H1 (cell line): ENCODE measurements at regions not wholly inside any gene's neighbourhood (a gene's known extent, or its start where the extent isn't known, plus 50 kb on each side); places are given as distances from the start of the nearest gene placed in this dataset.
A peak's percentile ranks its signal among the peaks of the same experiment; 100 is the strongest.

Experiments used
- CTCF ChIA-PET: fragments of 300-600 bp; sonication (Branson Sonifier 250); formaldehyde crosslinking; loops from one replicate; lab custom pipeline; 2021; ENCODE audit not compliant: partially characterized antibody; lab: Charles Lee
- POLR2A ChIA-PET: fragments of 300-600 bp; sonication (Branson Sonifier 250); formaldehyde crosslinking; loops from one replicate; lab custom pipeline; 2021; ENCODE audit warnings: inconsistent platforms; ENCODE audit not compliant: partially characterized antibody; lab: Charles Lee
- DNase-seq, 2 experiments: peaks; one replicate each; pipeline versions ENCODE4 v3.0.0 to v3.0.0-alpha.2; 2010 to 2022; ENCODE audit warnings: low spot score in 2 of 2, low read depth in 1 of 2, mixed read lengths in 1 of 2
- FAIRE-seq: peaks from 2 replicates; lab custom pipeline; 2011; peaks lifted over from hg19 to GRCh38; lab: Jason Lieb, UNC
- H2AFZ ChIP-seq: 2 replicates; pipeline ENCODE4 v1.8.1; 2012; ENCODE audit warnings: low read length, inconsistent platforms
- H2AK5ac ChIP-seq: 2 replicates; pipeline ENCODE4 v1.6.1; 2013; ENCODE audit warnings: low read depth, low read length
- H2BK120ac ChIP-seq: replicated peaks from 2 replicates; pipeline ENCODE3; 2013; ENCODE audit warnings: low read depth, low read length, inconsistent platforms
- H2BK12ac ChIP-seq: 2 replicates; pipeline ENCODE4 v1.6.1; 2013; ENCODE audit warnings: low read depth, low read length
- H2BK15ac ChIP-seq: 2 replicates; pipeline ENCODE4 v1.6.1; 2013; ENCODE audit warnings: low read length
- H2BK20ac ChIP-seq: 2 replicates; pipeline ENCODE4 v1.6.1; 2013; ENCODE audit warnings: low read length
- H2BK5ac ChIP-seq: 2 replicates; pipeline ENCODE4 v1.6.1; 2013; ENCODE audit warnings: low read depth, low read length
- H3K14ac ChIP-seq: 2 replicates; pipeline ENCODE4 v1.6.1; 2013; ENCODE audit warnings: inconsistent platforms; ENCODE audit not compliant: insufficient read length
- H3K18ac ChIP-seq: 2 replicates; pipeline ENCODE4 v1.6.1; 2013; ENCODE audit warnings: low read length; ENCODE audit errors: extremely low read depth
- H3K23ac ChIP-seq: 2 replicates; pipeline ENCODE4 v1.6.1; 2013; ENCODE audit warnings: inconsistent platforms; ENCODE audit not compliant: insufficient read length
- H3K23me2 ChIP-seq: 2 replicates; pipeline ENCODE4 v1.6.1; 2013; ENCODE audit warnings: low read depth, low read length
- H3K27ac ChIP-seq: 2 replicates; pipeline ENCODE4 v1.6.1; 2011; ENCODE audit warnings: low read depth, low read length, inconsistent platforms
- H3K27me3 ChIP-seq, 4 experiments: replicated peaks in 1 of 4; 1 replicate in 1 of 4; 2 replicates in 3 of 4; pipeline versions ENCODE4 v1.6.1 to v1.8.1; 2011 to 2013; ENCODE audit warnings: low read length in 3 of 4, mild to moderate bottlenecking in 3 of 4, inconsistent platforms in 2 of 4, mixed read lengths in 2 of 4, moderate library complexity in 1 of 4; ENCODE audit not compliant: control insufficient read depth in 3 of 4, insufficient read depth in 3 of 4; ENCODE audit errors: extremely low read depth in 1 of 4
- H3K36me3 ChIP-seq, 4 experiments: 2 replicates each; pipeline versions ENCODE4 v1.6.1 to v1.8.1; 2011 to 2013; ENCODE audit warnings: mild to moderate bottlenecking in 4 of 4, low read length in 3 of 4, moderate library complexity in 2 of 4, control low read depth in 1 of 4, inconsistent platforms in 1 of 4; ENCODE audit not compliant: insufficient read depth in 4 of 4, control insufficient read depth in 2 of 4
- H3K4ac ChIP-seq: replicated peaks from 2 replicates; pipeline ENCODE3; 2013; ENCODE audit warnings: low read length, low read depth, mixed read lengths, inconsistent platforms; ENCODE audit not compliant: insufficient read length
- H3K4me1 ChIP-seq, 4 experiments: replicated peaks in 1 of 4; 1 replicate in 1 of 4; 2 replicates in 3 of 4; pipeline versions ENCODE4 v1.6.1 to v1.8.1; 2011 to 2013; ENCODE audit warnings: low read length in 3 of 4, inconsistent platforms in 2 of 4, mixed read lengths in 1 of 4; ENCODE audit not compliant: insufficient read depth in 4 of 4, control insufficient read depth in 3 of 4
- H3K4me2 ChIP-seq, 2 experiments: 2 replicates each; pipeline versions ENCODE4 v1.6.1 to v1.8.1; 2011 to 2013; ENCODE audit warnings: low read depth in 2 of 2, low read length in 2 of 2, control low read depth in 1 of 2, inconsistent platforms in 1 of 2, mild to moderate bottlenecking in 1 of 2; ENCODE audit not compliant: insufficient read depth in 1 of 2
- H3K4me3 ChIP-seq, 4 experiments: fragments of 200-600, 300-600 bp in 1 of 4; sonication (generic), shearing (Covaris generic), sonication (Bioruptor Twin) in 1 of 4; 2 replicates each; pipeline versions ENCODE4 v1.5.1 to v1.8.1; 2011 to 2016; ENCODE audit warnings: low read length in 4 of 4, low read depth in 3 of 4, control low read depth in 2 of 4, inconsistent platforms in 2 of 4, mild to moderate bottlenecking in 2 of 4, mixed read lengths in 1 of 4, moderate library complexity in 1 of 4; ENCODE audit not compliant: insufficient read depth in 2 of 4; ENCODE audit errors: extremely low read depth in 1 of 4
- H3K56ac ChIP-seq: replicated peaks from 2 replicates; pipeline ENCODE3; 2013; ENCODE audit warnings: low read depth, mild to moderate bottlenecking, mixed read lengths, low read length, inconsistent platforms; ENCODE audit not compliant: insufficient read length
- H3K79me1 ChIP-seq: 2 replicates; pipeline ENCODE4 v1.6.1; 2013; ENCODE audit warnings: low read depth, low read length, control low read depth
- H3K79me2 ChIP-seq, 2 experiments: 2 replicates each; pipeline versions ENCODE4 v1.6.1 to v1.8.1; 2012 to 2013; ENCODE audit warnings: low read length in 2 of 2, mild to moderate bottlenecking in 2 of 2, inconsistent platforms in 1 of 2; ENCODE audit not compliant: insufficient read depth in 2 of 2, control insufficient read depth in 1 of 2
- H3K9ac ChIP-seq, 4 experiments: replicated peaks in 1 of 4; 1 replicate in 1 of 4; 2 replicates in 3 of 4; pipeline versions ENCODE4 v1.6.1 to v1.8.1; 2011 to 2013; ENCODE audit warnings: low read depth in 3 of 4, low read length in 3 of 4, control low read depth in 2 of 4, mild to moderate bottlenecking in 2 of 4, moderate library complexity in 2 of 4, inconsistent platforms in 1 of 4; ENCODE audit errors: extremely low read depth in 1 of 4
- H3K9me3 ChIP-seq, 2 experiments: 2 replicates each; pipeline versions ENCODE4 v1.6.1 to v1.8.1; 2012 to 2013; ENCODE audit warnings: mild to moderate bottlenecking in 2 of 2, moderate library complexity in 2 of 2, control low read depth in 1 of 2, inconsistent platforms in 1 of 2, low read depth in 1 of 2, low read length in 1 of 2, mixed read lengths in 1 of 2; ENCODE audit not compliant: insufficient read depth in 2 of 2
- H4K20me1 ChIP-seq, 2 experiments: replicated peaks in 1 of 2; 2 replicates each; pipeline versions ENCODE3 to v1.8.1; 2011 to 2013; ENCODE audit warnings: inconsistent platforms in 2 of 2, low read length in 2 of 2, mild to moderate bottlenecking in 1 of 2; ENCODE audit not compliant: insufficient read depth in 2 of 2, control insufficient read depth in 1 of 2
- H4K5ac ChIP-seq: 2 replicates; pipeline ENCODE4 v1.6.1; 2013; ENCODE audit warnings: low read length, low read depth, mixed read lengths, inconsistent platforms; ENCODE audit not compliant: insufficient read length
- H4K8ac ChIP-seq: 2 replicates; pipeline ENCODE4 v1.8.0; 2013; ENCODE audit warnings: mild to moderate bottlenecking, moderate library complexity, low read length, inconsistent platforms; ENCODE audit not compliant: insufficient read depth; ENCODE audit errors: extremely low read depth
- H4K91ac ChIP-seq: replicated peaks from 2 replicates; pipeline ENCODE3; 2013; ENCODE audit warnings: low read length, mixed read lengths, inconsistent platforms; ENCODE audit not compliant: insufficient read length
- BCL11A ChIP-seq, 2 experiments: IDR thresholded peaks; one replicate each; pipeline ENCODE4 v1.6.1; 2011; ENCODE audit warnings: low read depth in 2 of 2, low read length in 2 of 2, mild to moderate bottlenecking in 2 of 2
- BRCA1 ChIP-seq: IDR thresholded peaks from 2 replicates; pipeline ENCODE4 v1.6.1; 2012; ENCODE audit warnings: low read depth, low read length, improper control_type of control experiment
- CHD2 ChIP-seq: IDR thresholded peaks from 2 replicates; pipeline ENCODE4 v1.6.1; 2012; ENCODE audit warnings: low read length, improper control_type of control experiment
- CTBP2 ChIP-seq: IDR thresholded peaks from 2 replicates; pipeline ENCODE4 v1.7.0; 2011; ENCODE audit warnings: borderline replicate concordance, mild to moderate bottlenecking, moderate library complexity, mixed read lengths, low read length; ENCODE audit not compliant: insufficient read depth, insufficient read length
- GABPA ChIP-seq: IDR thresholded peaks from 2 replicates; pipeline ENCODE4 v1.6.1; 2011; ENCODE audit warnings: mild to moderate bottlenecking, low read length, moderate library complexity, borderline replicate concordance; ENCODE audit not compliant: insufficient read depth
- KDM4A ChIP-seq: IDR thresholded peaks from one replicate; pipeline ENCODE4 v1.7.1; 2012; ENCODE audit warnings: low read depth, mild to moderate bottlenecking, moderate library complexity, low read length, inconsistent platforms; ENCODE audit not compliant: severe bottlenecking
- RNF2 ChIP-seq: fragments of 200-900, 300-1000 bp; sonication (generic); IDR thresholded peaks from 2 replicates; pipeline ENCODE4 v1.7.1; 2016; ENCODE audit warnings: borderline replicate concordance, low read depth, mild to moderate bottlenecking, antibody characterized with exemption, low read length; ENCODE audit not compliant: poor library complexity, severe bottlenecking; ENCODE audit errors: missing control alignments
- SIRT6 ChIP-seq: IDR thresholded peaks from one replicate; pipeline ENCODE4 v1.7.1; 2012; ENCODE audit warnings: low read length, inconsistent platforms
- TCF12 ChIP-seq: IDR thresholded peaks from 2 replicates; pipeline ENCODE4 v1.6.1; 2011; ENCODE audit warnings: low read depth, mild to moderate bottlenecking, low read length
- WGBS, 2 experiments: shearing (Covaris generic) in 1 of 2; methylation state at CpG; one replicate each; pipeline versions ENCODE4 v1.1.6 to v1.1.7; 2013 to 2015; ENCODE audit warnings: low lambda C conversion rate in 2 of 2, mixed read lengths in 2 of 2, inconsistent platforms in 1 of 2, low coverage in 1 of 2, missing lambda C conversion rate in 1 of 2; ENCODE audit not compliant: insufficient replicate concordance in 2 of 2, insufficient coverage in 1 of 2, insufficient read length in 1 of 2; ENCODE audit errors: extremely low coverage in 1 of 2, missing lambda C conversion rate in 1 of 2; 5-methylcytosine and 5-hydroxymethylcytosine counted together

GRCh38 chr10:130750441-130750840 lies 561.1 kb downstream of the TCERG1L start:
- H3K18ac ChIP-seq, result no peak overlapping the region
- H3K56ac ChIP-seq, result no peak overlapping the region
- H3K36me3 ChIP-seq, result no peaks in the 10 kb centered on the region
- no peak overlapping the region for H2BK5ac ChIP-seq
- no peak overlapping the region for H3K4me3 ChIP-seq
- H4K5ac ChIP-seq, result no peak overlapping the region
- H3K4me2 ChIP-seq, result no peak overlapping the region
- CTCF ChIA-PET, result interaction anchor here (0.7 kb wide), 1 partner anchor 646 kb away, joined by 5 read pairs; no protein-coding TSS in a partner anchor
- H3K23me2 ChIP-seq, result no peaks in the 10 kb centered on the region
- POLR2A ChIA-PET, result no interaction called here
- H4K8ac ChIP-seq, result no peak overlapping the region; the same call in 1 of the 2 replicates
- 93% methylated on average over 2 of the region's 2 CpGs; no CpG with 5 or more reads in 1 of the 2 experiments for whole genome bisulfite sequencing, 2 experiments
- H3K27me3 ChIP-seq, result no peaks in the 10 kb centered on the region
- H3K23ac ChIP-seq, result no peak overlapping the region
- no peak overlapping the region for H3K9ac ChIP-seq
- H2AFZ ChIP-seq, result no peak overlapping the region
- no peak overlapping the region for H3K4ac ChIP-seq
- no peak overlapping the region for H3K27ac ChIP-seq
- no peaks in the 10 kb centered on the region for H3K79me1 ChIP-seq
- no peak overlapping the region for H2AK5ac ChIP-seq
- no peaks in the 10 kb centered on the region for H4K20me1 ChIP-seq
- no peak overlapping the region for H2BK120ac ChIP-seq
- DNase-seq (no peak), FAIRE-seq (no peak)
- H3K4me1 ChIP-seq, result peaks cover 0 to 3% (median under 1%) of the 10 kb centered on the region in 4 experiments; a peak in 3 of 7 replicates
- H2BK15ac ChIP-seq, result no peak overlapping the region
- H3K9me3 ChIP-seq, result no peaks in the 10 kb centered on the region
- no peak overlapping the region for H3K14ac ChIP-seq
- no peaks in the 10 kb centered on the region for H3K79me2 ChIP-seq
- peak overlapping the region; percentile 18 for H4K91ac ChIP-seq
- no peak overlapping the region for H2BK20ac ChIP-seq
- H2BK12ac ChIP-seq, result no peak overlapping the region
- no peak for TF ChIP-seq BRCA1
- TF ChIP-seq SIRT6, result no peak
- no peak for TF ChIP-seq GABPA
- no peak for TF ChIP-seq RNF2
- TF ChIP-seq KDM4A, result no peak
- no peak for TF ChIP-seq CTBP2
- TF ChIP-seq TCF12, result no peak
- no peak for TF ChIP-seq BCL11A (IDR thresholded peaks at IDR 0.05; ENCODE audit: low read depth in 2 of 2, low read length in 2 of 2)
- TF ChIP-seq CHD2, result no peak
